ENCODE measurements at regions not wholly inside any gene's neighbourhood (a gene's known extent, or its start where the extent isn't known, plus 50 kb on each side); places are given as distances from the start of the nearest gene placed in this dataset.
"Not testable (repeated sequence)": the region's sequence is repeated elsewhere in the genome, so short reads cannot be mapped to it uniquely, and the experiment has no call there.

DNA sequence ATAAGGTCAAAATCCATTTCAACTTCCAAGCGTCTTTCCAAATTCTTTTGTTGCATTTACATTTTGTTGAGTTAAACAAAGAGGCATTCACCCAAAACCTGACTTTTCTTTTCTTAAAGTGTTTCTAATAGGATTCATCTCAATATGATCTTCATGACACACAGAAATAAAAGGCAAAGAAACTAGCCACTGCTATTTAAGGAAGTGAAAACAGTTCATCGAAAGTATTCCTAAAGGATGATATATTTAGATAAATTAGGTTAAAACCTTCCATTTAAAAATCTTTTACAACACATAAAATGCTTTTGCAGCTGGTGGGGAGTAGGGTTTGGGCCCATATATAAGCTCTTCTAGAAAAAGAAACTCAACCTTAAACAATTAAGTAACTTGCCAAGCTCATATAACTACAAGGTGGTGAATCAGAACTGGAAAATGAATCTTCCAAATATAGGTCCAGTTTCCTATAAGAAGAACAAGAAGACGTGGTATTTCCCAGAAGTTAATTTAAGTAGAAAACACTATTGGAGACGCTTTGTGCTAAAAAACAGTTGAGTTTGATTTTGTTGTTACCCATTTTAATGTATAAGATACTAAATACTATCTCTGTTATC lies 336.0 kb upstream of the HNRNPA3 start:
- H3K4me3 Mint-ChIP-seq, result no peak overlapping the region
- H3K9me3 Mint-ChIP-seq, result peaks cover 10% of the 10 kb centered on the region
- H3K36me3 Mint-ChIP-seq, result no peaks in the 10 kb centered on the region
- H3K4me1 Mint-ChIP-seq (ENCODE audit: unreplicated experiment), result no peaks in the 10 kb centered on the region
- TF ChIP-seq, protein P1, sequence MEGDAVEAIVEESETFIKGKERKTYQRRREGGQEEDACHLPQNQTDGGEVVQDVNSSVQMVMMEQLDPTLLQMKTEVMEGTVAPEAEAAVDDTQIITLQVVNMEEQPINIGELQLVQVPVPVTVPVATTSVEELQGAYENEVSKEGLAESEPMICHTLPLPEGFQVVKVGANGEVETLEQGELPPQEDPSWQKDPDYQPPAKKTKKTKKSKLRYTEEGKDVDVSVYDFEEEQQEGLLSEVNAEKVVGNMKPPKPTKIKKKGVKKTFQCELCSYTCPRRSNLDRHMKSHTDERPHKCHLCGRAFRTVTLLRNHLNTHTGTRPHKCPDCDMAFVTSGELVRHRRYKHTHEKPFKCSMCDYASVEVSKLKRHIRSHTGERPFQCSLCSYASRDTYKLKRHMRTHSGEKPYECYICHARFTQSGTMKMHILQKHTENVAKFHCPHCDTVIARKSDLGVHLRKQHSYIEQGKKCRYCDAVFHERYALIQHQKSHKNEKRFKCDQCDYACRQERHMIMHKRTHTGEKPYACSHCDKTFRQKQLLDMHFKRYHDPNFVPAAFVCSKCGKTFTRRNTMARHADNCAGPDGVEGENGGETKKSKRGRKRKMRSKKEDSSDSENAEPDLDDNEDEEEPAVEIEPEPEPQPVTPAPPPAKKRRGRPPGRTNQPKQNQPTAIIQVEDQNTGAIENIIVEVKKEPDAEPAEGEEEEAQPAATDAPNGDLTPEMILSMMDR (conservative IDR thresholded peaks at IDR 0.05), result no peak
- no peak overlapping the region for H3K27ac Mint-ChIP-seq
- H3K27me3 Mint-ChIP-seq, result peaks cover 9% of the 10 kb centered on the region
- DNase-seq (ENCODE audit: extremely low spot score, unreplicated experiment), result no peak

DNA sequence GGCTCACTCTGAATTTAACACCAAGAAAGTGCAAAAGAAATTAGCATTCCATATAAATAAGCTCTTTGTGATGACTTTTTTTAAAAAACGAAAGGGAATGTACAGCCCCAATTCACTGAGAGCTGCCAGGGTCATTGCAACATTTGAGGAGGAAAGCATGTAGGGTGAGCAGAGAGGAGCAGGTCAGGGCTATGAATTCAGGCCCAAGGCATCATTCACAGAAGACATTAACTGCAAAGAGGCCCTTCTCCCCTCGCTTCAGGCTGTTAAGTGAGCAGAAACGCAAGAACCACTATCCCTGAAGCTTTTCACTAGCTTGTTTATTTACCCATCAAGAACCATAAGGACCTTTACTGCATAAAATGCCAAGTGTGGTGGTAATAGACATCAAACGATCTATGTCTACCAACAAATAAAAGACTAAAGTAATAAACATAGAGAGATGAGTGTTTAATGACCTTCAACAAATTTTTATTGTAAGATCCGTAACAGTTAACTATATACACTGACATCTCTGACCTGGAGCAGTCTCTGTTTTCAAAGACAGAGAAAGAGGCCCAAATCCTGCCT lies 333.1 kb upstream of the HNRNPA3 start:
- H3K4me1 Mint-ChIP-seq (ENCODE audit: unreplicated experiment), result no peaks in the 10 kb centered on the region
- H3K36me3 Mint-ChIP-seq, result no peaks in the 10 kb centered on the region
- no peak for DNase-seq (ENCODE audit: extremely low spot score, unreplicated experiment)
- H3K27me3 Mint-ChIP-seq, result peaks cover 3% of the 10 kb centered on the region
- H3K9me3 Mint-ChIP-seq, result no peaks in the 10 kb centered on the region
- H3K4me3 Mint-ChIP-seq, result no peak overlapping the region
- H3K27ac Mint-ChIP-seq, result no peak overlapping the region
- TF ChIP-seq, protein P1 (conservative IDR thresholded peaks at IDR 0.05), result no peak

- H3K36me3 Mint-ChIP-seq; H3K4me1 Mint-ChIP-seq (ENCODE audit: unreplicated experiment); H3K9me3 Mint-ChIP-seq; H3K4me3 Mint-ChIP-seq; H3K27me3 Mint-ChIP-seq; H3K27ac Mint-ChIP-seq; DNase-seq (ENCODE audit: extremely low spot score, unreplicated experiment): not testable (repeated sequence)
Observed at GRCh38 chr2:176882045-176882444, 330.5 kb upstream of the HNRNPA3 start.

GRCh38 chr2:176885001-176885643 lies 327.5 kb upstream of the HNRNPA3 start:
- no peak overlapping the region for H3K27ac Mint-ChIP-seq
- DNase-seq (ENCODE audit: extremely low spot score, unreplicated experiment), result no peak
- H3K4me3 Mint-ChIP-seq, result no peak overlapping the region
- no peaks in the 10 kb centered on the region for H3K4me1 Mint-ChIP-seq (ENCODE audit: unreplicated experiment)
- peaks cover 14% of the 10 kb centered on the region for H3K27me3 Mint-ChIP-seq
- no peaks in the 10 kb centered on the region for H3K36me3 Mint-ChIP-seq
- TF ChIP-seq, protein P1 (conservative IDR thresholded peaks at IDR 0.05), result no peak
- no peaks in the 10 kb centered on the region for H3K9me3 Mint-ChIP-seq

DNA sequence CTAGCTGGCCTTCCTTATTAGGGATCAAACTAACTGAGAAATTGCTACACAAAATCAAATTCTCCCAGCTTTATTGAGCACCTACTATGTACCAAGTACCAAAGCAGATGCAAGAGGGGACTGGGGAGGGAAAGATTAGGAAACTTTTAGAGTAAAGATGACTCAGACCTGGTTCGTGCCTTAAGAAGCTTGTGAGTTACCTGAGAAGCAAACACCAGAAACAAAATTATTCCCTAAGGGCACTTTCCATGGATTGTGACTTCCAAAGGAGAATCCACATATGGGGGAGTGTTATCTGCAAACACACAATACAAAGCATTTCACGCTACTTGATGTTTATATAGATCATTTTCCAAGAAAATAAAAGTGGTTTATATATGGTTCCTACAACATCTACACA lies 326.9 kb upstream of the HNRNPA3 start:
- Mint-ChIP-seq H3K27me3 (peaks cover 14% of the 10 kb centered on the region), H3K36me3 (no peaks in the 10 kb centered on the region), H3K27ac (no peak overlapping the region), H3K4me3 (no peak overlapping the region), H3K4me1 (ENCODE audit: unreplicated experiment) (no peaks in the 10 kb centered on the region), H3K9me3 (no peaks in the 10 kb centered on the region)
- TF ChIP-seq, protein P1 (conservative IDR thresholded peaks at IDR 0.05), result no peak
- no peak for DNase-seq (ENCODE audit: extremely low spot score, unreplicated experiment)

- H3K36me3 Mint-ChIP-seq, result no peaks in the 10 kb centered on the region
- H3K9me3 Mint-ChIP-seq, result no peaks in the 10 kb centered on the region
- TF ChIP-seq, protein P1 (conservative IDR thresholded peaks at IDR 0.05), result no peak
- H3K27ac Mint-ChIP-seq, result no peak overlapping the region
- no peak for DNase-seq (ENCODE audit: extremely low spot score, unreplicated experiment)
- H3K4me1 Mint-ChIP-seq (ENCODE audit: unreplicated experiment), result peaks cover 9% of the 10 kb centered on the region
- H3K27me3 Mint-ChIP-seq, result peaks cover 27% of the 10 kb centered on the region
- no peak overlapping the region for H3K4me3 Mint-ChIP-seq
Observed at GRCh38 chr2:176891105-176891504, 321.5 kb upstream of the HNRNPA3 start.

All from type B pancreatic cell (in vitro differentiated cells).